WERI-Rb-1 (cell line): ENCODE measurements at regions not wholly inside any gene's neighbourhood (a gene's known extent, or its start where the extent isn't known, plus 50 kb on each side); places are given as distances from the start of the nearest gene placed in this dataset.

ENCODE experiments used
- DNase-seq: peaks from one replicate; pipeline ENCODE4 v3.0.0-alpha.2; 2020
- H3K27ac ChIP-seq: fragments of 250-450 bp; sonication (Bioruptor Pico); 2 replicates; pipeline ENCODE4 v1.5.1; 2020; ENCODE audit warnings: mild to moderate bottlenecking, moderate library complexity
- H3K27me3 ChIP-seq: fragments of 250-450 bp; sonication (Bioruptor Pico); 2 replicates; pipeline ENCODE4 v1.5.1; 2021; ENCODE audit warnings: mild to moderate bottlenecking, low read depth, moderate library complexity; ENCODE audit not compliant: insufficient read depth, severe bottlenecking
- H3K36me3 ChIP-seq: fragments of 250-450 bp; sonication (Bioruptor Pico); 2 replicates; pipeline ENCODE4 v1.5.1; 2020; ENCODE audit warnings: mild to moderate bottlenecking, moderate library complexity
- H3K4me3 ChIP-seq: 2 replicates; pipeline ENCODE4 v1.5.1; 2011; ENCODE audit warnings: low read depth, mild to moderate bottlenecking, control low read depth, low read length
- H3K9me3 ChIP-seq: fragments of 250-450 bp; sonication (Bioruptor Pico); 2 replicates; pipeline ENCODE4 v1.5.1; 2021; ENCODE audit warnings: mild to moderate bottlenecking, moderate library complexity; ENCODE audit not compliant: severe bottlenecking
- TF ChIP-seq, protein P1 (sequence below): IDR thresholded peaks from 2 replicates; pipeline ENCODE4 v1.5.1; 2011; ENCODE audit warnings: low read depth, mild to moderate bottlenecking, control low read depth, inconsistent platforms, low read length

DNA sequence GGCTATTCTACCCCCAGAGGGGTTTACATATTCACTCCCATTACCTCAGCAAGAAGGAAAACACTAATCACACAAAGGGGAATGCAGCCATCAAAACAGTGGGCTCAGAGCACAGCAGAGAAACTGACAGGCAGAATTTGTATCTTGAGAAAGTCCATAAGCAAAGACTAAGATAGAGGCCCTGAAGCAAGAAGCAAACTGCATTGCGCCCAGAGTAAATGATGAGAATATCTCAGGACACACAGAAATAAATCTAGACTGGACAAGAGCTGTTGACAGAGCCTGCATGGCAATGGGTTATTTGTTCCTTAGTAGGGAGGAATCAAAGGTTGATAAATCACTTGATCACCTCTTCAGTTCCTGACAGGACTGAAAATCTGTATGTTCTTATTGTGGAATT lies 440.7 kb upstream of the CELF2 start:
- no peak for DNase-seq
- Histone ChIP-seq H3K36me3 (no peaks in the 10 kb centered on the region), H3K27ac (no peak overlapping the region), H3K9me3 (no peaks in the 10 kb centered on the region), H3K4me3 (no peak overlapping the region), H3K27me3 (no peaks in the 10 kb centered on the region)
- TF ChIP-seq, protein P1, sequence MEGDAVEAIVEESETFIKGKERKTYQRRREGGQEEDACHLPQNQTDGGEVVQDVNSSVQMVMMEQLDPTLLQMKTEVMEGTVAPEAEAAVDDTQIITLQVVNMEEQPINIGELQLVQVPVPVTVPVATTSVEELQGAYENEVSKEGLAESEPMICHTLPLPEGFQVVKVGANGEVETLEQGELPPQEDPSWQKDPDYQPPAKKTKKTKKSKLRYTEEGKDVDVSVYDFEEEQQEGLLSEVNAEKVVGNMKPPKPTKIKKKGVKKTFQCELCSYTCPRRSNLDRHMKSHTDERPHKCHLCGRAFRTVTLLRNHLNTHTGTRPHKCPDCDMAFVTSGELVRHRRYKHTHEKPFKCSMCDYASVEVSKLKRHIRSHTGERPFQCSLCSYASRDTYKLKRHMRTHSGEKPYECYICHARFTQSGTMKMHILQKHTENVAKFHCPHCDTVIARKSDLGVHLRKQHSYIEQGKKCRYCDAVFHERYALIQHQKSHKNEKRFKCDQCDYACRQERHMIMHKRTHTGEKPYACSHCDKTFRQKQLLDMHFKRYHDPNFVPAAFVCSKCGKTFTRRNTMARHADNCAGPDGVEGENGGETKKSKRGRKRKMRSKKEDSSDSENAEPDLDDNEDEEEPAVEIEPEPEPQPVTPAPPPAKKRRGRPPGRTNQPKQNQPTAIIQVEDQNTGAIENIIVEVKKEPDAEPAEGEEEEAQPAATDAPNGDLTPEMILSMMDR: no peak

DNA sequence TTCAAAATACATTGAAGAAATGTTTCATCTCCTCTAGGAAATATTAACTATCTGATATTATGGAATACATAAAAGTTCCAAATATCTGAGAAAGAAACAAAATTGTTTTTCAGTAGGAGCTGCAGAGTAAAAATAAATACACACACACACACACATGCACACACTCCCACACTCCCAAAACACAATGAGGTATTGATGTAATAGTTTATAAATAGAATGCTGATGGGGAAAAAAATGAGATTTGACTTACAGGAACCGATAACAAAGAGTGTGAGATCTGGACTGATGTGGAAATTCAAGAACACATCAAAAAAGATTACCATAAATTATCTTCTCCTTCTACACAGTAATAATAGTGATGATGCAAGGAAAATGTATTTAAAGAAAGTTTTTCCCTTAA lies 438.0 kb upstream of the CELF2 start:
- H3K4me3 ChIP-seq: no peak overlapping the region
- no peaks in the 10 kb centered on the region for H3K9me3 ChIP-seq
- H3K27ac ChIP-seq: no peak overlapping the region
- TF ChIP-seq, protein P1: no peak
- H3K27me3 ChIP-seq: no peaks in the 10 kb centered on the region
- no peak for DNase-seq
- H3K36me3 ChIP-seq: no peaks in the 10 kb centered on the region

DNA sequence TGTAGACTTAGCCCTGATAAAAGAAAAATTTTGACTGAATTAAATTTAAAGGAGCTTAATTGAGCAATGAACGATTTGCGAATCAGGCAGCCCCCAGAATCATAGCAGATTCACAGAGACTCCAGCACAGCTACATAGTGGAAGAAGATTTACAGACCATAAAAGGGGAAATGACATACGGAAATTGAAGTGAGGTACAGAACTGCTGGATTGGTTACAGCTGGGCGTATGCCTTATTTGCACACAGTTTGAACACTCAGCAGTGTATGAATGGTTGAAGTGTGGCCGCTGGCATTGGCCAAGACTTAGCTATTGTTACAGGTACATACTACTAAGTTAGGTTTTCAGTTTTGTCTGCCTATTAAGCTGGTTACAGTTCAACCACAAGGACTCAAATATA lies 433.5 kb upstream of the CELF2 start:
- Histone ChIP-seq H3K9me3 (no peaks in the 10 kb centered on the region), H3K36me3 (no peaks in the 10 kb centered on the region), H3K4me3 (no peak overlapping the region), H3K27ac (no peak overlapping the region), H3K27me3 (no peaks in the 10 kb centered on the region)
- TF ChIP-seq, protein P1: no peak
- DNase-seq: no peak

DNA sequence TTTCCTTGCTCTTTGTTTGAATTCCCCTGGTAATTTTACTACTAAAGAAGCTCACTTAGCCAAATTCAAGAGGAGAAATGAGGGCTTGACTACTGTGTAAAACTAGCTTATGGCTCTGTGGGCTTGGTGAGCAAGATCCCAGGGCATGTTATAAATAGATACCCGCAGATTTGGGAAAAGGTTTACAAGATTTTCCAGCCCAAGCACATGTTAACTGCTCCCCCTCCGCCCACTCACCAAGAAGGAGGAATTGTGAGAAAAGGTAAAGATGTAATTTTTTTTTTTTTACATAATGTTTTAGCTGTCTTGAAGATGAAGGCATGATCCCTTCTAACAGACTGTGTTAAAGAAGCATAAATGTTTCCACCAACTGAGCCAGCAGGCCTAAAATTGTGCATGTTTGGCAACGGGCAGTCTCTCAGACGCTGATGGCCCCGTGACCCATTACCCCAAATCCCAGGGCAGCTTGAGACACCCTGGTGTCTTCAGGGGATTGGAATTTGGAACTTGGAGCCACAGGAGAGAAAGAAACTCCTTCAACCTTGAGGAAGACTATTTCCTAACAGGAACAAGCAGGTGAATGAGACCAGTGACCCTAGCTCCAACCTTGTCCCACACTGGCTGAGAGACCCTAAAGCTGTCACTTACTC lies 429.8 kb upstream of the CELF2 start:
- DNase-seq: no peak
- no peaks in the 10 kb centered on the region for H3K9me3 ChIP-seq
- TF ChIP-seq, protein P1: no peak
- no peaks in the 10 kb centered on the region for H3K27me3 ChIP-seq
- no peak overlapping the region for H3K4me3 ChIP-seq
- no peaks in the 10 kb centered on the region for H3K36me3 ChIP-seq
- no peak overlapping the region for H3K27ac ChIP-seq

DNA sequence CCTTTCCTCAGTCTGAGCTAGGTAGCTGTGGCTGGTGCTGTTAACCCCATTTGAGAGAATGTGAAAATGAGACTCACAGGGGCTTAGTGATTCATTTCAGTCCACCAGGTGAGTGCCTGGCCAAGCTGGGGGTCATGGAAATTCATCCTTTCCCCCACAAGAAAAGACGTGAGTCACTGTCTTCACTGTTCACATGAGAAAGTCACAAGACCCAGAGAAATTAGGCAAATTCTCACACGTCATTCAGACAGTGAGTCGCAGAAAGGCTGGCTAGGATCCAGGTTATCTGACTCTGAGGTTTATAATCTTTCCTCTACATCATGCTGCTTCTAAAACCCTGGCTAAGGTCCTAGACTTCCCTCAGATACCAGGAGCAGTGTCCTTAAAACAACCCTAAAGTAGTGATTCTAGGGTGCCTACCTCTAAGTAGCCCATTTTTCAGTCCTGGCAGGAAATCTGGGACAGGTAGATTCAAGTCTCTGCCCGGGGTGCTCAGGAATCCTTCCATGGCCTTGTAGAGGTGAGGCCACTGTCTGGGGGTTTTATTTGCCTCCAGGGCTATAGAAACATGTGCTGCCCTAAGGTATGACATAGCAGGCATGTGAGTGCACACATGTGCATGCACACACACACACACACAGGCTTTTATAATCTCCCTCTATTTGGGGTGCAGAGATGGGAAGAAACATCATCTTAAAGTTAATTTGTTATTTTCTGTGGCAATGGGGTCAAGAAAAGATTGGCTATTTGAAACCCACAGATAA lies 427.9 kb upstream of the CELF2 start:
- H3K4me3 ChIP-seq: no peak overlapping the region
- H3K27me3 ChIP-seq: no peaks in the 10 kb centered on the region
- TF ChIP-seq, protein P1: no peak
- no peak for DNase-seq
- H3K27ac ChIP-seq: no peak overlapping the region
- H3K36me3 ChIP-seq: no peaks in the 10 kb centered on the region
- no peaks in the 10 kb centered on the region for H3K9me3 ChIP-seq
